ENCODE measurements at regions not wholly inside any gene's neighbourhood (a gene's known extent, or its start where the extent isn't known, plus 50 kb on each side); places are given as distances from the start of the nearest gene placed in this dataset.

GRCh38 chr12:4049298-4050080, 176.3 kb upstream of the PARP11 start:
- DNase-seq: no peak
- Histone ChIP-seq H2AFZ (ENCODE audit: insufficient read depth, low read length, poor library complexity) (no peak overlapping the region), H3K4me2 (ENCODE audit: low read length) (no peak overlapping the region), H3K23ac (ENCODE audit: low read length) (no peak overlapping the region), H3K18ac (ENCODE audit: low read length) (no peak overlapping the region), H3K9ac (ENCODE audit: low read length) (no peak overlapping the region), H3K14ac (ENCODE audit: low read length) (no peak overlapping the region), H3K4ac (ENCODE audit: low read depth, low read length) (no peak overlapping the region), H3K27me3 (ENCODE audit: insufficient read depth, low read length) (no peaks in the 10 kb centered on the region), H3K9me3 (ENCODE audit: insufficient read depth, low read depth, low read length) (no peaks in the 10 kb centered on the region), H4K8ac (ENCODE audit: low read depth, low read length) (no peak overlapping the region), H2AK5ac (ENCODE audit: low read length) (no peak overlapping the region), H3K79me1 (ENCODE audit: low read length) (no peaks in the 10 kb centered on the region), H3K4me1 (ENCODE audit: control insufficient read depth in 1 of 2, insufficient read depth in 2 of 2, low read length in 2 of 2) (no peaks in the 10 kb centered on the region), H3K27ac (ENCODE audit: low read depth, low read length) (no peak overlapping the region), H2BK120ac (ENCODE audit: insufficient read depth, low read length, poor library complexity) (no peak overlapping the region), H3K4me3 (ENCODE audit: low read depth, low read length) (no peak overlapping the region), H3K79me2 (ENCODE audit: control insufficient read depth, insufficient read depth, low read length, poor library complexity) (no peaks in the 10 kb centered on the region), H4K12ac (ENCODE audit: low read depth, low read length) (no peak overlapping the region), H4K91ac (ENCODE audit: low read depth, low read length) (no peak overlapping the region), H2BK5ac (ENCODE audit: low read depth, low read length, poor library complexity) (no peak overlapping the region), H3K36me3 (ENCODE audit: control insufficient read depth in 1 of 2, insufficient read depth in 2 of 2, low read length in 2 of 2) (no peaks in the 10 kb centered on the region), H2BK12ac (ENCODE audit: low read length) (no peak overlapping the region)
- WGBS (ENCODE audit: extremely low coverage, insufficient coverage, insufficient read length): no CpG with 5 or more reads among the region's 9 CpGs

GRCh38 chr12:4047421-4047820, 174.2 kb upstream of the PARP11 start:
- H2BK5ac ChIP-seq (ENCODE audit: low read depth, low read length, poor library complexity): no peak overlapping the region
- H2BK120ac ChIP-seq (ENCODE audit: insufficient read depth, low read length, poor library complexity): no peak overlapping the region
- H4K91ac ChIP-seq (ENCODE audit: low read depth, low read length): no peak overlapping the region
- WGBS (ENCODE audit: extremely low coverage, insufficient coverage, insufficient read length): no CpG with 5 or more reads among the region's 7 CpGs
- no peaks in the 10 kb centered on the region for H3K36me3 ChIP-seq (ENCODE audit: control insufficient read depth in 1 of 2, insufficient read depth in 2 of 2, low read length in 2 of 2)
- H2BK12ac ChIP-seq (ENCODE audit: low read length): no peak overlapping the region
- no peak for DNase-seq
- H3K4me1 ChIP-seq (ENCODE audit: control insufficient read depth in 1 of 2, insufficient read depth in 2 of 2, low read length in 2 of 2): no peaks in the 10 kb centered on the region
- H3K79me2 ChIP-seq (ENCODE audit: control insufficient read depth, insufficient read depth, low read length, poor library complexity): no peaks in the 10 kb centered on the region
- no peak overlapping the region for H3K4me3 ChIP-seq (ENCODE audit: low read depth, low read length)
- no peaks in the 10 kb centered on the region for H3K9me3 ChIP-seq (ENCODE audit: insufficient read depth, low read depth, low read length)
- no peak overlapping the region for H3K9ac ChIP-seq (ENCODE audit: low read length)
- no peak overlapping the region for H4K12ac ChIP-seq (ENCODE audit: low read depth, low read length)
- no peak overlapping the region for H3K14ac ChIP-seq (ENCODE audit: low read length)
- no peak overlapping the region for H2AFZ ChIP-seq (ENCODE audit: insufficient read depth, low read length, poor library complexity)
- no peak overlapping the region for H3K27ac ChIP-seq (ENCODE audit: low read depth, low read length)
- no peak overlapping the region for H3K23ac ChIP-seq (ENCODE audit: low read length)
- no peak overlapping the region for H3K4me2 ChIP-seq (ENCODE audit: low read length)
- no peaks in the 10 kb centered on the region for H3K79me1 ChIP-seq (ENCODE audit: low read length)
- no peak overlapping the region for H3K18ac ChIP-seq (ENCODE audit: low read length)
- no peak overlapping the region for H3K4ac ChIP-seq (ENCODE audit: low read depth, low read length)
- H2AK5ac ChIP-seq (ENCODE audit: low read length): no peak overlapping the region
- no peaks in the 10 kb centered on the region for H3K27me3 ChIP-seq (ENCODE audit: insufficient read depth, low read length)
- H4K8ac ChIP-seq (ENCODE audit: low read depth, low read length): no peak overlapping the region

- Histone ChIP-seq H3K27ac (ENCODE audit: low read depth, low read length) (no peak overlapping the region), H3K18ac (ENCODE audit: low read length) (no peak overlapping the region), H3K4me2 (ENCODE audit: low read length) (no peak overlapping the region), H3K4me3 (ENCODE audit: low read depth, low read length) (no peak overlapping the region), H2AFZ (ENCODE audit: insufficient read depth, low read length, poor library complexity) (no peak overlapping the region), H3K9me3 (ENCODE audit: insufficient read depth, low read depth, low read length) (no peaks in the 10 kb centered on the region), H4K12ac (ENCODE audit: low read depth, low read length) (no peak overlapping the region), H3K36me3 (ENCODE audit: control insufficient read depth in 1 of 2, insufficient read depth in 2 of 2, low read length in 2 of 2) (no peaks in the 10 kb centered on the region), H3K9ac (ENCODE audit: low read length) (no peak overlapping the region), H3K4me1 (ENCODE audit: control insufficient read depth in 1 of 2, insufficient read depth in 2 of 2, low read length in 2 of 2) (no peaks in the 10 kb centered on the region), H4K91ac (ENCODE audit: low read depth, low read length) (no peak overlapping the region), H3K4ac (ENCODE audit: low read depth, low read length) (no peak overlapping the region), H3K14ac (ENCODE audit: low read length) (no peak overlapping the region), H4K8ac (ENCODE audit: low read depth, low read length) (no peak overlapping the region), H2BK12ac (ENCODE audit: low read length) (no peak overlapping the region), H2BK120ac (ENCODE audit: insufficient read depth, low read length, poor library complexity) (no peak overlapping the region), H3K27me3 (ENCODE audit: insufficient read depth, low read length) (no peaks in the 10 kb centered on the region), H2AK5ac (ENCODE audit: low read length) (no peak overlapping the region), H3K23ac (ENCODE audit: low read length) (no peak overlapping the region), H3K79me2 (ENCODE audit: control insufficient read depth, insufficient read depth, low read length, poor library complexity) (no peaks in the 10 kb centered on the region), H3K79me1 (ENCODE audit: low read length) (no peaks in the 10 kb centered on the region), H2BK5ac (ENCODE audit: low read depth, low read length, poor library complexity) (no peak overlapping the region)
- no peak for DNase-seq
- WGBS (ENCODE audit: extremely low coverage, insufficient coverage, insufficient read length): no CpG with 5 or more reads among the region's 6 CpGs
These were observed 173.3 kb upstream of the PARP11 start for GRCh38 chr12:4046495-4046840.

GRCh38 chr12:4045786-4046494, 172.7 kb upstream of the PARP11 start:
- H3K9ac ChIP-seq (ENCODE audit: low read length): no peak overlapping the region
- no peak overlapping the region for H2BK120ac ChIP-seq (ENCODE audit: insufficient read depth, low read length, poor library complexity)
- no peaks in the 10 kb centered on the region for H3K79me2 ChIP-seq (ENCODE audit: control insufficient read depth, insufficient read depth, low read length, poor library complexity)
- no peak for DNase-seq
- no peak overlapping the region for H3K4me3 ChIP-seq (ENCODE audit: low read depth, low read length)
- H3K27me3 ChIP-seq (ENCODE audit: insufficient read depth, low read length): no peaks in the 10 kb centered on the region
- no peak overlapping the region for H3K4me2 ChIP-seq (ENCODE audit: low read length)
- no peaks in the 10 kb centered on the region for H3K36me3 ChIP-seq (ENCODE audit: control insufficient read depth in 1 of 2, insufficient read depth in 2 of 2, low read length in 2 of 2)
- no peak overlapping the region for H2AFZ ChIP-seq (ENCODE audit: insufficient read depth, low read length, poor library complexity)
- H2AK5ac ChIP-seq (ENCODE audit: low read length): no peak overlapping the region
- H4K8ac ChIP-seq (ENCODE audit: low read depth, low read length): no peak overlapping the region
- no peak overlapping the region for H3K23ac ChIP-seq (ENCODE audit: low read length)
- no peak overlapping the region for H3K14ac ChIP-seq (ENCODE audit: low read length)
- H3K27ac ChIP-seq (ENCODE audit: low read depth, low read length): no peak overlapping the region
- no peaks in the 10 kb centered on the region for H3K9me3 ChIP-seq (ENCODE audit: insufficient read depth, low read depth, low read length)
- no peak overlapping the region for H2BK5ac ChIP-seq (ENCODE audit: low read depth, low read length, poor library complexity)
- no peaks in the 10 kb centered on the region for H3K79me1 ChIP-seq (ENCODE audit: low read length)
- H3K4ac ChIP-seq (ENCODE audit: low read depth, low read length): no peak overlapping the region
- H3K18ac ChIP-seq (ENCODE audit: low read length): no peak overlapping the region
- H2BK12ac ChIP-seq (ENCODE audit: low read length): no peak overlapping the region
- H4K12ac ChIP-seq (ENCODE audit: low read depth, low read length): no peak overlapping the region
- H3K4me1 ChIP-seq (ENCODE audit: control insufficient read depth in 1 of 2, insufficient read depth in 2 of 2, low read length in 2 of 2): no peaks in the 10 kb centered on the region
- WGBS (ENCODE audit: extremely low coverage, insufficient coverage, insufficient read length): no CpG with 5 or more reads among the region's 16 CpGs
- H4K91ac ChIP-seq (ENCODE audit: low read depth, low read length): no peak overlapping the region
